Suprapubic skin (tissue), 3 donors: ENCODE measurements at regions not wholly inside any gene's neighbourhood (a gene's known extent, or its start where the extent isn't known, plus 50 kb on each side); places are given as distances from the start of the nearest gene placed in this dataset.

ENCODE experiments used
- CTCF ChIP-seq, 2 donors: fragments of 200-600 bp in 1 of 2; fragments of 450-650 bp in 1 of 2; sonication (generic) in 1 of 2; IDR thresholded peaks; one replicate each; pipeline ENCODE4 v1.5.1; 2016 to 2019; ENCODE audit warnings: antibody characterized with exemption in 2 of 2, mild to moderate bottlenecking in 1 of 2, moderate library complexity in 1 of 2
- EP300 ChIP-seq: sonication (generic); formaldehyde crosslinking; IDR thresholded peaks from one replicate; pipeline ENCODE4 v1.6.1; 2017; ENCODE audit warnings: antibody characterized with exemption
- POLR2A ChIP-seq, 2 donors: fragments of 450-650 bp; IDR thresholded peaks; one replicate each; pipeline ENCODE4 v1.6.1; 2017; ENCODE audit warnings: antibody characterized with exemption in 2 of 2, mild to moderate bottlenecking in 2 of 2, moderate library complexity in 2 of 2

GRCh38 chr7:80403686-80404241 lies 108.1 kb downstream of the GNAT3 start:
- TF ChIP-seq CTCF (IDR thresholded peaks at IDR 0.05) = no peak
- TF ChIP-seq EP300 = no peak
- TF ChIP-seq POLR2A (IDR thresholded peaks at IDR 0.05) = no peak
